Astrocyte of the hippocampus (primary cell): ENCODE measurements at regions not wholly inside any gene's neighbourhood (a gene's known extent, or its start where the extent isn't known, plus 50 kb on each side); places are given as distances from the start of the nearest gene placed in this dataset.

Experiments
- DNase-seq: peaks from one replicate; pipeline ENCODE4 v3.0.0; 2011; ENCODE audit warnings: low read depth, low spot score

DNA sequence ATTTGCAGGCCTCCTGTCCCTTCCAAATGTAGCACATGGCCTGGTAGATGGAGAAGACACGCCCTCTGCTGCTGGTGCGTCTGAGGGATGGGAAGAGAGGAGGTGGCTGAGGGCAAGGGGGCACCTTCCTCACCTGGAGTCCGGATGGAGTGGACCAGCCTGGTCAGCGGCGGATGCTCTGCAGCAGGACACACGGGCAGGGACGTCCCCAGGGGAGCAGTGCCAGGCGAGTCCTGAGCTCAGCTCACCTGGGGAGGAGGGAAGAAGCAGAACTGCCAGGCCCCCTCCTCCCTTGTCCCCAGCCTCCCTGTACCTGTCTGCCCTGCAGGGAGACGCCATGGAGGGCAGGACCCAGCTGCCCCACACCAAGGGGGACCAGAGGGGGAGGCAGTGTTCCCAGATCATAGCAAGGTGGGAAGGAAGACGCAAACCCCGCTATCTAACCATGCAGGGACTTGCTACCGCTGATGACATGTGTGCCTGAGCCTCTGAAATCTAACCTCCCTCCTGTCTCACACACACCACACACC is 1495.9 kb downstream of the BRD1 start:
- DNase-seq: no peak

DNA sequence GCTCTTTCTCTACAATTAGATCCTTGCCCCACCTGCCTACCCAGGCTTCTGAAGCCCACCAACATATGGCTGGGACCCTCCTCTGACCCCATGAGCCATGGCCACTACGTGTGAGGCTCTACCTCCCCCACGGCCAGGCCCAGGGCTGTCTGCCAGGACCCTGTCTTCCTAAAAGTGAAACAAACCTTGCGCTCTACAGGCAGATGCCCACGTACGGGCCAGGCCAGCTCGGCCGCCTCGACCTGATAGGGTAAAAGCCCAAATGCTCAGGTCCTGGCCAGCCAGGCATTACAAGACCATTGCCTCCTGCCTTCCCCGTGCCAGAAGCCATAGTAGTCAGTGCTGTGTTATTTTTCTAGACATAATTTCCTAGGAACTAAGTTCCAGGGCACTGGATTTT is 1496.4 kb downstream of the BRD1 start:
- DNase-seq: no peak

DNA sequence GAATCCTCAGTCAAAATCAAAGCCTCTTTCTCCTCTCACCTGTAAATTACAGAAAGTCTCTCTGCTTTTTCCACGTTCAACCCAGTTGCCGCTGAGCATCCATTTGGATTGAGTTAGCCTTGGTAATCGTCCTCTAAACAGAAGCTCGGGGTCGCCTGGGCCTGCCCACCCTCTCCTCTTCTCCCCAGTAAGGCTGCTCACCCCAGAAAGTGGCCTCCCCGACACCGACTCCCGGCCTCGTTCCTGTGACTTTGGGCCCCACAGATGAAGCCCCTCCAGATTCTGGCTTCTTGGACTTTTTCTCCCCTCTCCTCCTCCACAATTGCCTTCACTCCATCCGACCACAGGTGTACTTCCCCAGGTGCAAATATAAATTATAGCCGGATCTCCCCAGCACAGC is 1500.0 kb downstream of the BRD1 start:
- no peak for DNase-seq

DNA sequence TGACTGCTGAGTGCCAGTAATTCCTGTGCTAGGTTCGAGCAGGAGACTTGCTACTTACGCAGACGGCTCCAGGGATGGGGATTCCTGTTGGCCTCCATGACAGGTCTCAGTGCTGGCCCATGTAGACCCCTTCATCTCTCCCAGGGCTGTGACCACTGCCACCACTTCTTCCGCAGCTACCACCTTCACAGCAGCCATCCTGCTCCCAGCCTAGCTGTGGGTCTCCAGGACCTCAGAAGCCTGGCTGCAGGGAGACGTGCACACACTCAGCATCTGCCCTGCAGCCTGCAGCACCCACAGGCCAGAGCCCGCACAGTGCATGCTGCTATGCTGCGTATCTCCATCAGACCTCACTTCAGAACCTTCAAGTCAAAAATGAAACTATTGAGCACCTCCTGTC is 1503.9 kb downstream of the BRD1 start:
- no peak for DNase-seq

DNA sequence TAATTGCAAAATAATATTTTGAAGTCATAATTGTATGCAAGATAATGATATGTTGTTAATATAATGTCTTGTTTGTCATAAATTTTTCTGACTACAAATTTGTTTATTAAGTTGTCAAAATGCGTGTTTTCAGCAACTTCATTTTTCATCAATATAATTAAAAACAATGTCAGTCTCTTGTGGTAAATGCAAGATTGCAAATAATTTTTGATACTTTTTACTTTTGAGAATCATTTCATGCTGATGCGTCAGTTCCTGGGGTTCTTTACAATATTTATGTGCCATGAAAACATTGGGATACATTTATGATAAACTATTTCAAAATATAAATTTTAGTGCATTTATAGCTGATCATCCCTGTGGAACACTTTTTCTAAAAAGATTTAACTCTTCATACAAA is 1504.8 kb downstream of the BRD1 start:
- no peak for DNase-seq

DNA sequence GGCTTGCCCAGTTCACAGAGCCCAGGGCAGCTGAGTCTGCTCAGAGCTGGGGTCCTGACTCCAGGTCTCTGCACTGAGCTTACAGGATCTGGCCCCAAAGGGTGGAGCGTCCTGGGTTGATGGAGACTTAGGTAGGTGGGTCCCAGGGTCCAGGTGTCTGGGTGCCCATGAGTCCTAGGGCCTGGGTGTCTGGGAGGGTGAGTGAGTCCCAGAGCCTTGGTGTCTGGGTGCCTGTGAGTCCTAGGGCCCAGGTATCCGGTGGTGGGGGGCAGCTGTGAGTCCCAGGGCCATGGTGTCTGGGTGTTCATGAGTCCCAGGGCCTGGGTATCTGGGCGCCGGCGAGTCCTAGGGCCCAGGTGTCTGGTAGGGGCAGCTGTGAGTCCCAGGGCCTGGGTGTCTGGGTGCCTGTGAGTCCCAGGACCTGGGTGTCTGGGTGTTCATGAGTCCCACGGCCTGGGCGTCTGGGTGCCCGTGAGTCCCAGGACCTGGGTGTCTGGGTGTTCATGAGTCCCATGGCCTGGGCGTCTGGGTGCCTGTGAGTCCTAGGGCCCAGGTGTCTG is 1505.6 kb downstream of the BRD1 start:
- no peak for DNase-seq

DNA sequence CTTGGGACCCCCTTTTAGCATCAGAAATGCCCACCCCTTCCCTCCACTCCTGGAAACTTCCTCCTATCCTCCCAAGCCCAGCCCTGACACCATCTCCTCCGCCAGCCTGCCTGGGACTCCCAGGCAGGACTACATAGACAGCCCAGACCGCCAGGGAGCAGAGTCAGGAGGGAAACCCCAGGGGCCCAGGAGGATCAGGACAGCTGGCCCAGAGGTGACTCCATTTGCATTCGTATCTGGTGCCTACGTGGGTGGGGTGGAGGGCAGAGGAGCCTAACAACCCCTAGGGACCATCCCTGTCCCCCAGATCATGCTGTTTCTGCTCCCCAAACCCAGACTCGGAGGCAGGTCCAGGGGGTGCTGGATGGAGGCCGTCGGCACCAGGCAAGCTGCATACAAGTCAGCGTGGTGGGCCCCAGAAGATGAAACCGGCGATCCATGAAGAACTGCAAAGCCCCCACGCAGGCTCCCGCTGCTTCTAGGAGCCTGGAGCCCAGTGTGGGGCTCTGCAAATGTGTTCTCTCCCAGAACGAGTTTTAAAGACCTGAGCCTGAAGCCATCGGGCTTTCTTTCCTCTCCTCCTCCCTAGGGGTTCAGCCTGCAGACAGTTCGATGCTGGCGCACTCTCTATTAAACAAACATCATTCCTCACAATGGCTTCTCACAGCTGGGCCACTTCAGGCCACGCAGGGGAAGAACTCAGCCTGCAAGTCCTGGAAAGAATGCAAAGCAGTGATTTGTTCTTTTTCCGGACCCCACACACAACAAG is 1506.8 kb downstream of the BRD1 start:
- DNase-seq: no peak

DNA sequence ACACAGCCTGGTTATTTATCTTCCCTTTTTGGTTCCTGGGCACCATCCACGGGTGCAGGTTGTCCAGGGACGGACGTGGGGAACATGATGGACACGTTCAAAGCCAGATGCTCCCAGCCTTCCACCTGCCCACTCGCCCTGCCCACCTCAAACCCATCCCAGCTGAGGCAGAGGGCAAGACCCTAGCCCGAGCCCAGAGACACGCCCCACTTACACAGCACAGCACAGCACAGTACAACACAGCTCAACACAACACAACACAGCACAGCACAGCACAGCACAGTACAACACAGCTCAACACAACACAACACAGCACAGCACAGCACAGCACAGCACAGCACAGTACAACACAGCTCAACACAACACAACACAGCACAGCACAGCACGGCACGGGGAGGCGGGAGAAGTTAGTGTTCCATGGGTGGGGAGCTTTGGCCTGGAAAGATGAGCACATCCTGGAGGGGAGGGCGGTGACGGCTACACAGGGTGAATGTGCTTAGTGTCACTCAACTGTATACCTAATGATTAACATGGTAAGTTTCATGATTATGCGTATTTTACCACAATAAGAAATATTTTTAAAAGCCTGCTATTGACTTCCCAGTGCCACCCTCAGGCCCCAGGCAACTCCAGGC is 1507.5 kb downstream of the BRD1 start:
- no peak for DNase-seq

DNA sequence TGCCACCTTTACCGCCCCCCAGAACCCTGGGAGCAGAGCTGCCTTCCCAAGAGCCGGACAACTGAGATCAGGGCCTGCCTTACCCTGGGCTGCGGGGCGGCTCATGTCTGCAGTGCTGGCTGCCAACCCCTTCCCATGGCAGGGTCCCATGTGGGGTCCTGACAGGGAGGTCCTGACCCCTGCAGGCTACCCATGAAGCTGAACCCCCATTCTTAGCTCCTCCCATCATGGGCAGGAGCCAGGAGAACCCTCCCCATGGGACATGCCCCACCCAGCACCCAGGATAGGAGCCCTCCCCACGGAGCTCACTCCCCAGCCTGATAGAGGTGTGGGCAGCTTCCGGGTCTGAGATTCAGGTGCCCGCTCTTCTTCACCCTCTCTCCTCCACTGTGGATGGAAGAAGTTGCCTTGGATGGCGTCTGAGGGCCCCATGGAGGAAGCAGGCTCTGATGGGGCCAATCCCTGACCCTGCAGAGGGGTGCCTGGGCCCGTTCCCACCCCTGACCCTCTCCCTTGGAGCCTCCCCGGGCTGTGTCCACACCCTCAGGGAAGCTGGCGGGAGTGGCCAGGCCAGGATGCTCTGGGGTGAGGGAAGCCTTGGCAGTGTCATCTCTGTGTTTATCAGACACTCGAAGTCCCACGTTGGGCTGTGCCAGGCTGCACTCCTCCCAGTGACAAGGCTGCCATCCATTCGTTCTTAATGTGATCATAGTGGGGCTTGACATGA is 1508.2 kb downstream of the BRD1 start:
- DNase-seq: no peak

DNA sequence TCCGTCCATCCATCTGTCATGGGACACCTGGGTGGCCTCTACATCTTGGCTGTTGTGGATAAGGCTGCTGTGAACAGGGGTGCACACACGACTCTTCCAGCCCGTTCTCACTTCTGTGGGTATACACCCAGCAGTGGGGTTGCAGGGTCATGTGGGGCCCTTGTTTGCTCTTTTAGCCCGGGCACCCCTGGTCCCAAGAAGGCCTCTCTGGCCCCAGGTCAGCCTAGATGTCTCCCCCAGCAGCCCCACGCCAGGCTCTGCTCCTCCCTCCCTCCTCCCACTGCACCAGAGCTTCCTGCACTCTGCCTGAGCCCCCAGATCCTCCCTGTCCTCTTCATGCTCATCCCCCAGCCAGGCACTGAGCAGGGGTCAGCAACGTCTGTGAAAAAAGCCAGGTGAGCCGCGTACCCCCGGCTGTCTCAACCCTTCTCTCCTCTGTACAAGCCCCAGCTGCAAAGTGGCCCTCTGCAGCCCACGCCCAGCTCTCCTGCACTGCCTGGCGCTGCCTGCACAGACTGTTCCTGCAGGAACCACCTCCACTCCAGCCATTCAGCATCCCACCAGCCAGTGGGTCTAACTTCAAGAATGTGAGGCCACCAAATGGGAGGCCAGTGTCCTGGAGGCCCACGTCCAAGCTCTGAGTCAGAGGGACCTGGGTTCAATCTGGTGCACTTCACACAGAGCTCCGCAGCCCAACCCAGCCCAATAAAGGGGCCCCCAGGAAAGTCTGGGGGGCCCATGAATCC is 1508.9 kb downstream of the BRD1 start:
- no peak for DNase-seq

DNA sequence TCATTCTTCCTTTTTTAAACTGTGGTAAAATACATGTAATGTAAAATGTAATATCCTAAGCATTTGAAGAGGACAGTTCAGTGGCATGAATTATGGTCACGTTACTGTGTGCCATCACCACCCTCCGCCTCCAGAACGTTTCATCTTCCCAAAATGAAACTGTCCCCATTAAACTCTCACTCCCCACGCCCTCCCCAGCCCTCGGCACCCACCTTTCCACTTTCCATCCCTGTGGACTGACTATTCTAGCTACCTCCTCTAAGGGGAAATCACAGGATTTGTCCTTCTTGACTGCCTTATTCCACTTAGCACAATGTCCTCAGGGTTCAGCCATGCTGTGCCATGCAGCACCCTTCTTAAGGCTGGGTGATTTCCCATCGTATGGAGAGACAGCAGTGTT is 1509.5 kb downstream of the BRD1 start:
- no peak for DNase-seq

DNA sequence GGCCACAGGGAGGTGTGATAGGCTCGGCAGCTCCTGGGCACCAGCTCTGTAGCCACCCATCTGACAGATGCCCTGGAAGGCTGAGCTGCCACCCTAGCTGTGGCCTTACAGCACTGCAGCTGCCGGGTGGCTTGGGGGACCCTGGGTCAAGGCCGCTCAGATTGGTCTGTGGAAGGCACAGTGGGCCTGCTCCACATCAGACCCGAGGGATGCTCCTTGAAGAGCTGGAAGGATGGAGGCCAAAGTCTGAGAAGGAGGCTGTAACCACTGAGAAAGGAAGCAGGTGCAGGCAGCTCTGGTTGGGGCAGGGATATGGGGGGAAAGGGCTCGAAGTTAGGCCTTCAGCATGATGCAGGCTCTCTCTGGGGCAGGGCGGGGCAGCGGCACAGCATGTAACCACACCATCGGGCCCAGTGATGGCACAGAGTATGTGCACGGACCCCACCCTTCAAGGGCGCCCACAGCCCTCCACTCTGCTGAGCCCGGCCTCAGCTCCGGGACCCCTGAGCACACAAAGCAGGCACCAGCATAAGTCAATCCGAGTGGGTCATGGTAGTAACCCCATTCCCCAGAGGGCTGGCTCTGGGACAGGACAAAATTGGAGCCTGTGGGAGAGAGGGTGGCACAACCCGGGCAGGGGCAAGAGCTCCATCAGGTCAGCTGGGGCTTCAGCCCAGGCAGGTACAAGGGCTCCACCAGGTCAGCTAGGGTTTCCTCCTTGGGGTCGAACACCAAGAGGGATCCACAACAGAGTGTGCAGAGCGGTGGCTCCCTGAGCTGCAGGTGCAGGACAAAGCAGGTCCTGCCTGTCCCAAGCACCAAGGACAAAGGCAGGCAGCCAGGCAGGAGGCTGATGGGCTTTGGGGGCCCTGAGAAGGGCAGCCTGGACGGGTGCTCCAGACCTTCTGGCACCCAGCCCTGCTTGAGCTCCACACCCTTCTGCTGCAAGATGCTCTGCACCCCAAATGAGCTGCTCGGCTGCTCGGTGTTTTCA is 1511.1 kb downstream of the BRD1 start:
- no peak for DNase-seq

DNA sequence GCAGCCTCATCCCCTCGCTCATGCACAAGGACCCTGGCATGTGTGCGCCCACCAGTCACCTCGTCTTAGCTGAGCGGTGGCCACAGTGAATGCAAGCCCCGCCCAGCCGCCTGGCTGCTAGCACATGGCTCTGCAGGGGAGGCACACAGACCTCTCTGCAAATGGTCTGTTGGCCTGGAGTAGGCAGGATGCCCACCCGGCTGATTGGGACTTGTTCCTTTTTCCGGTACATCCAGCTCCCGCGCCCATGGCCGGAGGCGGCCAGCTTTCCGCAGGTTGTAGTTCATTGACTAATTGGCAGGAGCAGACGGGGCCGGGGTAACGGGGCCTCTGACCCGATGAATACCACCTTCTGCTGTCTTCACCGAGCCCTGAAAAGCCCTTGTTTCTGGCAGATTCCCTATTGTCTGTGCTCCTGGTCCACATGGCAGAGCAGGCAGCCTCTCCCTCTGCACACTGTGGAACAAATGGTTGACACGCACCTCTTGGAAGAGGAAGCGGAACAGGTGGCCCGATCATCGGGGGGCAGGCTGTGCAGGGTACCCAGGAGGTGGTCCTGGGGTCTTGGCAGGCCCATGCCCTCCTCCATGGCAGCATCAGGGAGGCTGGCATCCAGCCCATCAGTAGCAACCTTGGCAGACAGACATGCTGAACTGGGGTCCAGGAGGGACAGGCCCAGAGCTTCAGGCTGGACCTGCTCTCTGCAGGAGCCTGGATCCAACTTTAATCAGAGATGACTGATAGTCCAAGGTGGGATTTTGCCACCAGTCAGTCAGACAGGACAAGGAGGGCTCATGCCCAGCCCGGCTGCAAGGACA is 1512.0 kb downstream of the BRD1 start:
- DNase-seq: no peak

DNA sequence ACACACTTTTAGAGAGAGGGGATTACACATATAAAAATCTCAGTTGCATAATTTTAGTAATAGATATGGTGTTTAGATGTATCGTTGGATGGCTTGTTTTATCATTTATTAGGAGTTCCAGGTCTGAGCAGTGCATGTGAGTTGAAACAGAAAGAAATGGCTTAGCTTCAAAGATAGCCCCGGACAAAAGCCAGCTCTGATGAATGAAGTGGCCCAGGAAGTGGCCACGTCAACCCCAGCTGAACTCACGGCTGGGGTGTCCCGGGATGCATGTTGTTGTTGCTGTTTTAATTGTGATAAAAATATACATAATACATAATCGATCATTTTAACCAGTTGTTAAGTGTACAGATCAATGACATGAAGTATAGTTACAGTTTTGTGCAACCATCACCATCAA is 1513.6 kb downstream of the BRD1 start:
- DNase-seq: no peak

DNA sequence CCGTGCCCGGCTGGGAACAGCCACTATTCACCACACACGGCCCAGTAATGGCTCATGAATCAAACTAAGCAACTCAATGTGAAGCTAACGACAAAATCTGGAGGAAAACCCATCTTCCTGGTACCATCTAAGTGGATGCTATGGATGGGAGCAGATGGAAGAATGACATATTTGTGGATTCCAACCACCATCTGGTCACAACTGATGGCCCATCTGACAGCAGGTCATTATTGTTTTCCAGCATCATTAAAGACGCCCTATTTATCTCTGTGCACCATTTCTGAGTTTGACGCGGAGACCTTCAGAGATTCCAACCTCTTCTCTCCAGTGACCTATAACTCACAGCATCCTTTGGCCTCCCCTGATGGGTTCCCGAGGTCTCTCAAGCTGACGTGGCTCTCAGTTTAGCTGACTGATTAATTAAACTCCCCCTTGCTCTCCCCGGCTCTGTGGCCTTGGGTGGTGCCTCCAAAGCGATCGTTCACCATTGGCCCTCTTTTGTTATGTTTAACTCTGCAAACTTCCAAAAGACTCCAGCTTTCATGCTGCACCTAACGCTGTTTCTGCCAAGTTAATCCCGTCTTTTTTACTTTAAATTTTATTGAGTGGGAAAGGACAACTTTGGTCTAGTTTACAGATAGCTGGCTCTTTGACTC is 1514.4 kb downstream of the BRD1 start:
- DNase-seq: no peak

DNA sequence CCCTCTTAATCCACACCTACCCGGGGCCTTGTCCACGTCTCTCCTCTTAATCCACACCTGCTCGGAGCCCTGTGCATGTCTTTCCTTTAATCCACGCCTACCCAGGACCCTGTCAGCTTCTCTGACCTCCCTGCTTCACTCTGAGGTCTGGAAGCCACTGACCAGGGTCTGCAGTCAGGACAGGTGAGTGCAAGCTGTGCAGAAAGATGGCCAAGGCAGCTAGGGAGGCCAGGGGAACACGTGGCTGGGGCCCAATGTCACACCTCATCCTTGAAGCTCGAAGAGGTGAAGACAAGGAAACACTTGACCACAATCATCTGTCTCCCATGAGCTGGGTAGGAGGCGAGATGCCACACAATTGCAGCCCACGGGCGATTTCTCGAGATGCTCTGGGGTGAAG is 1516.9 kb downstream of the BRD1 start:
- no peak for DNase-seq

DNA sequence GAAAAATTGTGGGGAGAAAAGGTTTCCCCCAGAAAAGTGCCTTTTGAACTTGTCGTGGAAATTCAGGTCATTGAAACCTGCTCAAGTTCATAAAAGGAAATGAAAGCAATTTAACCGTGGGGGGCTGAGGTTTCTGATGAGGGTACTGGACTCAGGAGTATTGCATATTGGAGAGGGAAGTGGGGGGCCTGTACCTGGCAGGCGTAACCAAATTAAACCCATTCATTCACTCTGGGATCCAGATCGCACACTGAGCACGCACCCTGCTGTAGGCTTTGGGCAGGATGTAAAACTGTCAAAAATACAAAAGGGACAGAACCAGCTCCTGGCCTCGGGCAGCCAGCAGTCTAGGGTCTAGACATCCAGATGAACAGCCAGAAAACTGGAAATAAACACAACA is 1517.4 kb downstream of the BRD1 start:
- no peak for DNase-seq

DNA sequence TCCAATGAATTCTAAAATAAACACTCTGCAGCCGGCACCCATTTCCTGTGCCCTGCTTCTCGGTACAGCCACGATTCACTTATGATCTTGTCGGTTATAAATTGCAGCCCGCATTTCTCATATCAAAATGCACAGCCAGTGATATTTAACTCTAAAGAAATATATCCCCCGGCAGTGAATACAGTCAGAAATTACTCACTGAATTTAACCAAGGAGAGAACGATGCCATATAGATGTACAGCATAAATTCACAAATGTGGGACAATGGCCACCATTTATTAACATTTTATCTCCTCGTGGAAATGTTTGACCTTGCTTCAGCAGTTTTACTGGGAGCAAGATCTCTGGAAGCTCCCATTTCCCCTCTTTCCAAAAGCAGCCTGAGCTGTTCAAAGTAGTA is 1517.8 kb downstream of the BRD1 start:
- DNase-seq: no peak

DNA sequence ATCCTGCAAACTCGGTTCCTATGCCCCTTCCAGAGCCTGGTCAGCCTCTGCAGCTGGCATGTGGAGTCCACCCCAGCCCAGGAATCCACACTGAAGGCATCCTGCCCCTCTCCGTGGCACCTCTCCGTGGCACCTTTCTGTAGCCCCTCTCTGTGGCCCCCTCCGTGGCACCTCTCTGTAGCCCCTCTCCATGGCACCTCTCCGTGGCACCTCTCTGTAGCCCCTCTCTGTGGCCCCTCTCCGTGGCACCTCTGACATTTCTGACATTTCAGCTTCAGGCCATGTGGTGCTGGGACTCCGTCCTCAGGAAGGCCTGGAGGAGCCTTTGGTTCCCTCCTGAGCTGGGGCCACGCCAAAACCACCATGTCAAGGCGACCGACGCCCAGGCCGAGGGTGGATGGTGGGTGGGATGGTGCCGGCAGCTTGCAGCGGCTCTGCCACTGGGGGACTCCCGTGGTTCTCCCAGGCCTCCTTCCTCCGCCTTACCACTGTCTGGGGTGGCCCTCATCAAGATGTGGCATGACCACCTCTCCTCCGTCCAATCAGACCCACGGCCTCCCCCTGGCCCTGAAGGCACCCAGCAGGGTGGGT is 1518.5 kb downstream of the BRD1 start:
- no peak for DNase-seq
